Left lung (tissue), 4 donors: ENCODE measurements at regions not wholly inside any gene's neighbourhood (a gene's known extent, or its start where the extent isn't known, plus 50 kb on each side); places are given as distances from the start of the nearest gene placed in this dataset.

ENCODE experiments used
- ATAC-seq: fragments of 200-7000 bp; cut with Tn5 transposase; one replicate; pipeline ENCODE4 v1.9.1; 2020; ENCODE audit warnings: moderate library complexity
- DNase-seq, 4 donors: peaks; one replicate each; pipeline ENCODE4 v3.0.0-alpha.2; 2013 to 2020
- H3K27ac ChIP-seq, 2 donors: fragments of 200-600 bp; sonication (generic) in 1 of 2; one replicate each; pipeline versions ENCODE4 v1.5.0 to v1.8.0; 2020 to 2021
- H3K27me3 ChIP-seq, 2 donors: fragments of 200-600 bp; sonication (generic) in 1 of 2; one replicate each; pipeline versions ENCODE4 v1.5.0 to v1.8.0; 2020 to 2021
- H3K36me3 ChIP-seq, 2 donors: fragments of 200-600 bp; sonication (generic) in 1 of 2; one replicate each; pipeline versions ENCODE4 v1.5.0 to v1.8.0; 2020 to 2021
- H3K4me1 ChIP-seq, 2 donors: fragments of 200-600 bp; one replicate each; pipeline ENCODE4 v1.8.0; 2021
- H3K4me3 ChIP-seq, 2 donors: fragments of 200-600 bp; sonication (generic) in 1 of 2; one replicate each; pipeline versions ENCODE4 v1.5.0 to v1.8.0; 2020 to 2021; ENCODE audit warnings: mild to moderate bottlenecking in 1 of 2
- H3K9me3 ChIP-seq, 2 donors: fragments of 200-600 bp; sonication (generic) in 1 of 2; one replicate each; pipeline versions ENCODE4 v1.5.0 to v1.8.0; 2020 to 2021
- CTCF ChIP-seq, 2 donors: fragments of 200-600 bp; sonication (generic) in 1 of 2; IDR thresholded peaks; one replicate each; pipeline versions ENCODE4 v1.5.0 to v1.8.0; 2021; ENCODE audit warnings: antibody characterized with exemption in 2 of 2
- intact Hi-C, 2 donors: fragments of 100-400 bp; cut with DNase I; formaldehyde crosslinking; loops; one replicate each; pipeline versions ENCODE4 v1.11.2 to v1.14.2; 2022
- donor health status: DM: no; HTN: yes; CAD: no.
- donor health status: DM: no; HTN: no; CAD: no.

GRCh38 chrX:39767446-39767845 is 330.3 kb downstream of the BCOR start:
- TF ChIP-seq CTCF (IDR thresholded peaks at IDR 0.05): no peak
- Histone ChIP-seq H3K4me3 (no peak overlapping the region), H3K27ac (no peak overlapping the region), H3K27me3 (no peaks in the 10 kb centered on the region), H3K4me1 (no peaks in the 10 kb centered on the region), H3K36me3 (no peaks in the 10 kb centered on the region), H3K9me3 (no peaks in the 10 kb centered on the region)
- intact Hi-C loops: no loop called here
- DNase-seq: no peak
- ATAC-seq: no peak

GRCh38 chrX:39769748-39770147 is 328.0 kb downstream of the BCOR start:
- H3K4me1 ChIP-seq: no peaks in the 10 kb centered on the region
- no peak overlapping the region for H3K27ac ChIP-seq
- no peak overlapping the region for H3K4me3 ChIP-seq
- DNase-seq (no peak), ATAC-seq (no peak)
- peaks cover 0 to 5% of the 10 kb centered on the region in 2 donors for H3K27me3 ChIP-seq
- no peaks in the 10 kb centered on the region for H3K36me3 ChIP-seq
- TF ChIP-seq CTCF (IDR thresholded peaks at IDR 0.05): no peak
- intact Hi-C loops: no loop called here
- H3K9me3 ChIP-seq: no peaks in the 10 kb centered on the region

- TF ChIP-seq CTCF (IDR thresholded peaks at IDR 0.05): no peak
- H3K4me1 ChIP-seq: no peaks in the 10 kb centered on the region
- H3K4me3 ChIP-seq: no peak overlapping the region
- no peaks in the 10 kb centered on the region for H3K9me3 ChIP-seq
- H3K27me3 ChIP-seq: peaks cover 0 to 5% of the 10 kb centered on the region in 2 donors
- intact Hi-C loops: no loop called here
- no peak for ATAC-seq
- no peak overlapping the region for H3K27ac ChIP-seq
- no peak for DNase-seq
- H3K36me3 ChIP-seq: no peaks in the 10 kb centered on the region
Observed at GRCh38 chrX:39771089-39771488, 326.7 kb downstream of the BCOR start.

- DNase-seq (peak in 1 of 4 donors; percentile 51), ATAC-seq (peak; percentile 66)
- H3K4me1 ChIP-seq: no peaks in the 10 kb centered on the region
- peak overlapping the region in 1 of 2 donors; percentile 64 for H3K27ac ChIP-seq
- H3K36me3 ChIP-seq: no peaks in the 10 kb centered on the region
- peaks cover 0 to 5% of the 10 kb centered on the region in 2 donors for H3K27me3 ChIP-seq
- H3K4me3 ChIP-seq: no peak overlapping the region
- no peaks in the 10 kb centered on the region for H3K9me3 ChIP-seq
- no peak for TF ChIP-seq CTCF (IDR thresholded peaks at IDR 0.05)
- intact Hi-C loops: no loop called here
Observed at GRCh38 chrX:39772057-39772832, 325.5 kb downstream of the BCOR start.

- no peaks in the 10 kb centered on the region for H3K4me1 ChIP-seq
- H3K27me3 ChIP-seq: peaks cover 0 to 5% of the 10 kb centered on the region in 2 donors
- ATAC-seq (no peak), DNase-seq (no peak)
- H3K9me3 ChIP-seq: no peaks in the 10 kb centered on the region
- no peak overlapping the region for H3K4me3 ChIP-seq
- intact Hi-C loops: no loop called here
- no peaks in the 10 kb centered on the region for H3K36me3 ChIP-seq
- no peak for TF ChIP-seq CTCF (IDR thresholded peaks at IDR 0.05)
- no peak overlapping the region for H3K27ac ChIP-seq
Observed at GRCh38 chrX:39773150-39773549, 324.6 kb downstream of the BCOR start.
